HepG2 (cell line): ENCODE measurements at regions not wholly inside any gene's neighbourhood (a gene's known extent, or its start where the extent isn't known, plus 50 kb on each side); places are given as distances from the start of the nearest gene placed in this dataset.

Source experiments
- AKNA ChIP-seq: sonication (generic); formaldehyde crosslinking; IDR thresholded peaks from 2 replicates; pipeline ENCODE4 v1.4.0; 2020; ENCODE audit warnings: missing genetic modification reagents, borderline replicate concordance
- ARID2 ChIP-seq: sonication (generic); formaldehyde crosslinking; IDR thresholded peaks from 2 replicates; pipeline ENCODE4 v1.8.1; 2022; ENCODE audit warnings: mild to moderate bottlenecking, missing genetic modification reagents, borderline replicate concordance
- ESRRA ChIP-seq: sonication (generic); formaldehyde crosslinking; IDR thresholded peaks from 2 replicates; pipeline ENCODE4 v1.5.1; 2020; ENCODE audit warnings: mild to moderate bottlenecking, low read depth, missing genetic modification reagents
- IRF1 ChIP-seq: sonication (generic); formaldehyde crosslinking; IDR thresholded peaks from 2 replicates; pipeline ENCODE4 v1.4.0; 2020; ENCODE audit warnings: low read depth, mild to moderate bottlenecking, missing genetic modification reagents
- SAP130 ChIP-seq: IDR thresholded peaks from 2 replicates; pipeline ENCODE4 v1.6.1; 2016; ENCODE audit warnings: low read depth
- SMC3 ChIP-seq: IDR thresholded peaks from 2 replicates; pipeline ENCODE4 v1.6.1; 2011; ENCODE audit warnings: low read length, improper control_type of control experiment
- TBP ChIP-seq: sonication (generic); formaldehyde crosslinking; IDR thresholded peaks from 2 replicates; pipeline ENCODE4 v1.5.0; 2020; ENCODE audit warnings: missing genetic modification reagents
- USF2 ChIP-seq, 2 experiments: sonication (generic) in 1 of 2; formaldehyde crosslinking in 1 of 2; IDR thresholded peaks; 2 replicates each; pipeline versions ENCODE4 v1.5.1 to v1.6.1; 2011 to 2020; ENCODE audit warnings: borderline replicate concordance in 1 of 2, low read depth in 1 of 2, low read length in 1 of 2, mild to moderate bottlenecking in 1 of 2, missing genetic modification reagents in 1 of 2, moderate library complexity in 1 of 2
- ZBTB1 ChIP-seq: sonication (generic); formaldehyde crosslinking; IDR thresholded peaks from 2 replicates; pipeline ENCODE4 v1.4.0; 2020; ENCODE audit warnings: missing genetic modification reagents, borderline replicate concordance
- ZBTB7B ChIP-seq: sonication (generic); formaldehyde crosslinking; IDR thresholded peaks from 2 replicates; pipeline ENCODE4 v1.4.0; 2020; ENCODE audit warnings: missing genetic modification reagents
- ZFYVE20 ChIP-seq: sonication (generic); formaldehyde crosslinking; IDR thresholded peaks from 2 replicates; pipeline ENCODE4 v1.8.0; 2023; ENCODE audit warnings: low read depth, mild to moderate bottlenecking, moderate library complexity, missing genetic modification reagents, borderline replicate concordance
- ZNF772 ChIP-seq: sonication (generic); formaldehyde crosslinking; IDR thresholded peaks from 2 replicates; pipeline ENCODE4 v1.5.0; 2020; ENCODE audit warnings: mild to moderate bottlenecking, missing genetic modification reagents
- ZSCAN5A ChIP-seq: sonication (generic); formaldehyde crosslinking; IDR thresholded peaks from 2 replicates; pipeline ENCODE4 v1.8.0; 2022; ENCODE audit warnings: mild to moderate bottlenecking, missing genetic modification reagents, borderline replicate concordance

- TF ChIP-seq SAP130 (CRISPR knock-in tag): no peak
- no peak for TF ChIP-seq USF2 (IDR thresholded peaks at IDR 0.05; ENCODE audit: low read depth, low read length)
- TF ChIP-seq USF2 (CRISPR knock-in tag; IDR thresholded peaks at IDR 0.05; ENCODE audit: borderline replicate concordance): no peak
- no peak for TF ChIP-seq ZBTB7B (CRISPR knock-in tag)
- TF ChIP-seq ZSCAN5A (CRISPR knock-in tag): no peak
- TF ChIP-seq AKNA: no peak
- no peak for TF ChIP-seq TBP (CRISPR knock-in tag)
- no peak for TF ChIP-seq ZNF772 (CRISPR knock-in tag)
- TF ChIP-seq IRF1 (CRISPR knock-in tag): no peak
- no peak for TF ChIP-seq SMC3
- TF ChIP-seq ARID2 (CRISPR knock-in tag): no peak
- no peak for TF ChIP-seq ZBTB1 (CRISPR knock-in tag)
- no peak for TF ChIP-seq ZFYVE20 (CRISPR knock-in tag)
- TF ChIP-seq ESRRA (CRISPR knock-in tag): no peak
These were observed 423.6 kb downstream of the CDH26 start for GRCh38 chr20:60381643-60382400.
